Thoracic aorta (tissue), 2 donors: ENCODE measurements at regions not wholly inside any gene's neighbourhood (a gene's known extent, or its start where the extent isn't known, plus 50 kb on each side); places are given as distances from the start of the nearest gene placed in this dataset.

ENCODE experiments used
- ATAC-seq: fragments of 150-250 bp; one replicate; pipeline ENCODE4 v1.8.0; 2017; ENCODE audit warnings: low read depth; ENCODE audit not compliant: insufficient number of reproducible peaks, low FRiP score
- DNase-seq: peaks from one replicate; pipeline ENCODE4 v3.0.0-alpha.2; 2020; ENCODE audit warnings: low spot score
- H3K27ac ChIP-seq, 2 donors: fragments of 200-600 bp; sonication (generic); 1 replicate in 1 of 2; 2 replicates in 1 of 2; pipeline ENCODE4 v1.5.1; 2016; ENCODE audit warnings: mild to moderate bottlenecking in 2 of 2, moderate library complexity in 2 of 2
- H3K27me3 ChIP-seq: fragments of 200-600 bp; sonication (generic); replicated peaks from 2 replicates; pipeline ENCODE4 v1.6.0; 2016; ENCODE audit warnings: mild to moderate bottlenecking; ENCODE audit not compliant: insufficient read depth
- H3K36me3 ChIP-seq: fragments of 200-600 bp; sonication (generic); one replicate; pipeline ENCODE4 v1.5.1; 2016
- H3K4me1 ChIP-seq, 2 donors: fragments of 200-600 bp; sonication (generic); 1 replicate in 1 of 2; 2 replicates in 1 of 2; pipeline versions ENCODE4 v1.5.1 to v1.6.0; 2016; ENCODE audit warnings: low read depth in 2 of 2, mild to moderate bottlenecking in 1 of 2; ENCODE audit not compliant: control insufficient read depth in 1 of 2
- H3K4me3 ChIP-seq: fragments of 200-600 bp; sonication (generic); 2 replicates; pipeline ENCODE4 v1.5.1; 2016; ENCODE audit warnings: mild to moderate bottlenecking
- H3K9me3 ChIP-seq: fragments of 200-600 bp; sonication (generic); 2 replicates; pipeline ENCODE4 v1.5.1; 2016
- TF ChIP-seq, protein P1 (sequence below): fragments of 200-600 bp; sonication (generic); IDR thresholded peaks from one replicate; pipeline ENCODE4 v1.5.1; 2019; ENCODE audit warnings: antibody characterized with exemption

DNA sequence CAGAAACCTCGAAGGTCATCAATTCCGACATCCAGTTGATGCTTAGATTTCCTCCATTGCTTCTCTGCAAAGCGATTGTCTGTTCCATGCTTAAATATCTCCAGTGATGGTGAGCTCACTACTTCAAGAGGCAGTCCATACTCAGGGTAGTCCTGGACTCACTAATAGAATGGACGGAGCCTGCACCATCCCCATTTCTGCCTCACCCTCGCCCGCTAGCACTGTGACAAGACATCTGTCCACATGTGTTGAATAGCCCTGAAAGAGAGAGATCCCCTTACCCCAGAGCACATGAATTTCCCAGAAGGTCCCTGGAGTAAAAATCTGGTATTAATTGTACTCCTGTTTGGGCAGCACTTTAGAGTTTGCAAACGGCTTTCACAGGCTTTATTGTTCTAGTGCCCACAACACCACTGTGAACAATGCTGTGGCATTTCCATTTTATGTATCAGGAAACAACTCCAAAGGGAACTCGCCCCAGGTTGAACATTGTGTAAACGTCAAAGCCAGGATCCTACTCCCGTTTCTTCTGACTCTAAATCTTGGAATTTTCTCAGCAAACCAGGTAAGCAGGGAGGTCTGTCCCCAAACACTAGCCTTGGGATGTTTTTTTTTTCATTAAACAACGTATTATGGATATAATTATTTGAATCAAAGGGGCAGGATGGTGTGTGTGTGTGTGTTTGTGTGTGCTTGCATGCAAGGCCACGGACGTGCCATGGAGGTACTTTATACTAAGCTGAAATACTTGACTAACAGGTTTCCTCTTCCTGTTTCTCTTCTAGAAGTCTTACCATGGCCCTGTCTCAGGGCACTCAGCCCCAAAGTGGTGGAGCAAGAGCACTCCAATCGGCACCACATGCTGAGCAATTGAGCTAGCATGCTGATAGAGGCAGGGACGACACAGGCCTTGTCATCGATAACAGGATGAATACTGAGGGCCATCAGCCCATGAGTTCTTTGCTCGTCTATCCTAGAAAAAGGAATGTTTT is 198.3 kb downstream of the OPA1 start:
- DNase-seq, result no peak
- Histone ChIP-seq H3K4me1 (peaks cover 0 to 6% of the 10 kb centered on the region in 2 donors), H3K27me3 (no peaks in the 10 kb centered on the region), H3K36me3 (no peaks in the 10 kb centered on the region), H3K4me3 (no peak overlapping the region), H3K27ac (no peak overlapping the region), H3K9me3 (no peaks in the 10 kb centered on the region)
- TF ChIP-seq, protein P1, sequence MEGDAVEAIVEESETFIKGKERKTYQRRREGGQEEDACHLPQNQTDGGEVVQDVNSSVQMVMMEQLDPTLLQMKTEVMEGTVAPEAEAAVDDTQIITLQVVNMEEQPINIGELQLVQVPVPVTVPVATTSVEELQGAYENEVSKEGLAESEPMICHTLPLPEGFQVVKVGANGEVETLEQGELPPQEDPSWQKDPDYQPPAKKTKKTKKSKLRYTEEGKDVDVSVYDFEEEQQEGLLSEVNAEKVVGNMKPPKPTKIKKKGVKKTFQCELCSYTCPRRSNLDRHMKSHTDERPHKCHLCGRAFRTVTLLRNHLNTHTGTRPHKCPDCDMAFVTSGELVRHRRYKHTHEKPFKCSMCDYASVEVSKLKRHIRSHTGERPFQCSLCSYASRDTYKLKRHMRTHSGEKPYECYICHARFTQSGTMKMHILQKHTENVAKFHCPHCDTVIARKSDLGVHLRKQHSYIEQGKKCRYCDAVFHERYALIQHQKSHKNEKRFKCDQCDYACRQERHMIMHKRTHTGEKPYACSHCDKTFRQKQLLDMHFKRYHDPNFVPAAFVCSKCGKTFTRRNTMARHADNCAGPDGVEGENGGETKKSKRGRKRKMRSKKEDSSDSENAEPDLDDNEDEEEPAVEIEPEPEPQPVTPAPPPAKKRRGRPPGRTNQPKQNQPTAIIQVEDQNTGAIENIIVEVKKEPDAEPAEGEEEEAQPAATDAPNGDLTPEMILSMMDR, result no peak
- no peak for ATAC-seq

DNA sequence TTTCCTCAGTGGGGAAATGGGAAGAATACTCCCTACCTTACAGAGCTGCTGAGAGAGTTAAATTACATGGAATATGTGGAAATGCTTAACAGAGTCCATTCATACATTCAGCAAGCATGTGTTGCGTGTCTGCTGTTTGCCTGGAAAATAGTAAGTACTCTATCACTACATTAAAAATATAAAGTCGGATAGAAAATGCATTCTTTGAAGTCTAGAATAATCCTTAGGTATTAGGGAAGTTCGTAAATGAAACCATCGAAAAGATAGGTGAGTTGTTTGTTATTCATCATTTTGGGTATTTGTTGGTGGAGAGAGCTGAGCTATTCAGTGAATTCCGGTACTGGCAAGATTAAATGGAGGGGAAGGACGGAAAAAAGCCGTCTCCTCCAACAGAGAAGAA is 200.1 kb downstream of the OPA1 start:
- TF ChIP-seq, protein P1, result no peak
- Histone ChIP-seq H3K27me3 (no peaks in the 10 kb centered on the region), H3K27ac (no peak overlapping the region), H3K9me3 (no peaks in the 10 kb centered on the region), H3K36me3 (no peaks in the 10 kb centered on the region), H3K4me1 (peaks cover 0 to 4% of the 10 kb centered on the region in 2 donors), H3K4me3 (no peak overlapping the region)
- ATAC-seq, result no peak
- DNase-seq, result no peak

DNA sequence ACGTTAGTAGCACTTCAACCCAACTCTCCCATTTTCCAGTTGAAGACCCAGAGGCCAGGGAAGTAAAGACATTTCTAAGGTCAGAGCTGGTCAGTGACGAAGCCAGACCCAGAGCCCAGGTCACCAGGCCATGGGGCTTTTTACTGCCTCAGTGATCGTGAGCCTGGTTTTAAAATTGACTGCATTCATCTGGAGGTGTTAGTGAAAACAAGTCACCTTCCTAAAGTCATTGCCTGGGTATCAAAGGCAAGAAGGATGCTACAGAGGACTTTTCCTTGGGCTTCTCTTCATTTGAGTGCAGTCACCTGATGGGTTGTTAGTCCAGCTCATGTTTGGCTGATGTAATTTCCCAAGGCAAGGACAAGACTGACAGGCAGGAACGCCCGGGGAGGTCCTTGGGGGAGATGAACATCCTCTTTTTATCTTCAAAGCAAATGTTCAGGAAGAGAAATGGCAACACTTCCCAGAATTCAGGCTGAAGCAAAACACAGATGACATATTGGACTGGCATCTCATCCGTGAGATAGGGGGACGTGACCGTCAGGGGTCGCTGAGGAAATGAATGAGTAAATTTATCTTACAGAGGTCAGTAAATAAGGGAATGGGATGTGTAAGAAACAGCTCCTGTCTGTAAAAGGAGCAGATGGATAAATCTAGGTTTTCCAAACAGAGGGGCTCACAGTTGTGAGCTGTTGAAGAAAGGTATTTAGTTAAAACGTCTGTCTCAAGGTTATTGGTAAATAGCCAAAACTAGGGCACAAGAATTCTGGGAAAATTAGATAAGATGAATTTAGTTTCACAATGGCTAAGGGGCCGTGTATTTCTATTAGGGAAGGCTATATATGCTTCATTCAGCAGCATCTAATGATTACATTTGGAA is 201.2 kb downstream of the OPA1 start:
- Histone ChIP-seq H3K36me3 (no peaks in the 10 kb centered on the region), H3K4me3 (no peak overlapping the region), H3K9me3 (no peaks in the 10 kb centered on the region), H3K4me1 (no peaks in the 10 kb centered on the region), H3K27me3 (no peaks in the 10 kb centered on the region), H3K27ac (no peak overlapping the region)
- ATAC-seq (no peak), DNase-seq (no peak)
- TF ChIP-seq, protein P1, result no peak

DNA sequence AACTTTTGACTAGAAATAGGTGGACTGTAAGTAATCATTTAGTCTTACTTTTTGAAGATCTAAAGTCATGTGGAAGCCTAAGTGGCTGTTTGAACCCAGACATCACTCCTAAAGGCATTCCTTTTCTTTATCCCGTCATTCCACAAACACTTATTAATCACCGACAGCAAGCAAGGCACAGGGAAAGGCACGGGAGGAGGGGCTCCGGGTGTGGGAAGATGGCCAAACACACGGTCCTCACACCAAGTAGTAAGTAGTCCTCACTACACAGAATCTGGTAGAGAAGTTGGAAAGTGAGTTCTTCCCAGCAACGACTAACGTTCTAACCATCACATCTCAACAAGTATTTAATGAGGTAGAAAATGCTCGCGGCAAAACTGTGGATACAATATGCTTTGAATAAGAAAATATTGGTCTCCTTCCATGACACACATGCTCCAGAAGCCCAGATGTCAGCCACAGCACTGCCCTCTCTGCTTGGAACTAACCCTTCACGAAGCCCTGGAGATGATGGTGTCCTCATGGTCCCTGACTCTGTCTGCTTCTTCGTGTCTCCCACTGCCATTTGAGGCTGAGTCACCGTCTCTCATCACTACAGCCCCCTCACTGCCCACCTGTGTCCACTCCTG is 202.2 kb downstream of the OPA1 start:
- Histone ChIP-seq H3K27ac (no peak overlapping the region), H3K4me1 (no peaks in the 10 kb centered on the region), H3K4me3 (no peak overlapping the region), H3K9me3 (no peaks in the 10 kb centered on the region), H3K27me3 (no peaks in the 10 kb centered on the region), H3K36me3 (no peaks in the 10 kb centered on the region)
- DNase-seq (no peak), ATAC-seq (no peak)
- TF ChIP-seq, protein P1, result no peak
